Kidney epithelial cell (primary cell): ENCODE measurements at regions not wholly inside any gene's neighbourhood (a gene's known extent, or its start where the extent isn't known, plus 50 kb on each side); places are given as distances from the start of the nearest gene placed in this dataset.

ENCODE experiments used
- DNase-seq: peaks from one replicate; pipeline ENCODE4 v3.0.0-alpha.2; 2010; ENCODE audit warnings: low read depth
- H3K27me3 ChIP-seq: 2 replicates; pipeline ENCODE4 v1.6.0; 2011; ENCODE audit warnings: low read length; ENCODE audit not compliant: control insufficient read depth, insufficient read depth
- H3K36me3 ChIP-seq: 2 replicates; pipeline ENCODE4 v1.5.1; 2011; ENCODE audit warnings: low read length; ENCODE audit not compliant: control insufficient read depth, insufficient read depth
- H3K4me3 ChIP-seq: 2 replicates; pipeline ENCODE4 v1.5.1; 2011; ENCODE audit warnings: low read depth, mild to moderate bottlenecking, control low read depth, low read length
- CTCF ChIP-seq: IDR thresholded peaks from 2 replicates; pipeline ENCODE4 v1.5.1; 2011; ENCODE audit warnings: mild to moderate bottlenecking, moderate library complexity, low read length, control low read depth, inconsistent platforms; ENCODE audit not compliant: insufficient read depth, poor library complexity, severe bottlenecking

DNA sequence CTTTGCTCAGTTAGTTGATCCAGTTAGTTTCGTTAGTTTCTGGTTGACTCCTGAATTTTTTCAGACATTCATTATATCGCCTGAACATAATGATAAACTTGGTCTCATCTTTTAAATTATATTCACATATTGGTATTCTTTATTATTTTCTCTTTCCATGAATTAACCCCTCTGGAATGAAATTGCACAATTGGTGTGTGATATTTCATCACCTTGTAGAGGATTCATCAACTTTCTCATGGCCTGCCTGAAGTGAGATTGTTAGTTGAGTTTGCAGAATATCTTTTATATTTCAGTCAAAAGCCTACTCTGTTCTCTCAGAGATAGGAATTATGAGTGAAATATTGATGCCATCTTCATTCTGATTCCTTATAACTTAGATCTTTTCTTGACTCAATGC, 1160.6 kb upstream of the AGA start:
- no peak overlapping the region for H3K4me3 ChIP-seq

DNA sequence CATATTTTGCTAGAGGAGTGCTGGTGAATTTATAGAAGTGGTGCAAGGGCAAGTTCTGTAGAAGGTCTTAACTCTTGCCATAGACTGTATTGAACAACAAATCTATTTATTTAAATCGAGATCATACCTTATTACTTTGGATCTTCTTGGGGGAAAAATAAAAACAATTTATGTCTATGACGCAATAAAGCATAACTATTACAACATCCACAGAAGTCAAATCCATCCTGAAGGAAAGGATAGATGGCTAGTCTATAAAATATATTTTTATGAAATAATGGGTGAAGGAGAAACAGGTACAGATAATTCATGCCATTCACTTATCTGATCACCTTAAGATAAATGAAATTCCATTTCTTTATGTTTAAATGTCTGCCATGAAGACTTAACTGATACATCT, 1168.8 kb upstream of the AGA start:
- no peak for DNase-seq
- no peak for TF ChIP-seq CTCF
- no peak overlapping the region for H3K4me3 ChIP-seq

More for the DNA sequence above, 1160.6 kb upstream of the AGA start:
- no peak for DNase-seq
- no peak for TF ChIP-seq CTCF
- Histone ChIP-seq H3K36me3 (no peaks in the 10 kb centered on the region), H3K27me3 (no peaks in the 10 kb centered on the region)

GRCh38 chr4:178612733-178613132, 1170.5 kb upstream of the AGA start:
- no peaks in the 10 kb centered on the region for H3K36me3 ChIP-seq
- TF ChIP-seq CTCF = no peak
- H3K4me3 ChIP-seq = no peak overlapping the region
- DNase-seq = no peak
- no peaks in the 10 kb centered on the region for H3K27me3 ChIP-seq

More for the DNA sequence above, 1168.8 kb upstream of the AGA start:
- no peaks in the 10 kb centered on the region for H3K27me3 ChIP-seq
- H3K36me3 ChIP-seq = no peaks in the 10 kb centered on the region

DNA sequence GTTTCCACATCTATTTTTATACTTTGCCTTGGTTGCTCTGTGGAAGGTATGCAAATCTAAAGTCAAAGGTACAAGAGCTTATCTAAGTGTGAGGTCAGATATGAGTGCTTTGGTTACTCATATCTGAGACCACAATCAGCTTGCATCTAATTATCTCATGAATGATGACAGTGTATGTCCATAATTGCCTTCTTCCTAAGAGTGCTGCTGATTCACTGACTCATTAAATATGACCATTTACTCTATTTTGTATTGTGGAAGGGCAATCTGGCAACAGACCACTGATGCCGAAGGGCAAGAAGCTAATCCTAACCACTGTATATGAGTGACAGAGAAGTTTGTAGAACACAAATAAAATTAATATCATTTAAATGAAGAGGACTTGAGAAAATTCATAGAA, 1190.2 kb upstream of the AGA start:
- no peaks in the 10 kb centered on the region for H3K27me3 ChIP-seq
- H3K4me3 ChIP-seq = no peak overlapping the region
- TF ChIP-seq CTCF = no peak
- H3K36me3 ChIP-seq = no peaks in the 10 kb centered on the region
- DNase-seq = no peak

DNA sequence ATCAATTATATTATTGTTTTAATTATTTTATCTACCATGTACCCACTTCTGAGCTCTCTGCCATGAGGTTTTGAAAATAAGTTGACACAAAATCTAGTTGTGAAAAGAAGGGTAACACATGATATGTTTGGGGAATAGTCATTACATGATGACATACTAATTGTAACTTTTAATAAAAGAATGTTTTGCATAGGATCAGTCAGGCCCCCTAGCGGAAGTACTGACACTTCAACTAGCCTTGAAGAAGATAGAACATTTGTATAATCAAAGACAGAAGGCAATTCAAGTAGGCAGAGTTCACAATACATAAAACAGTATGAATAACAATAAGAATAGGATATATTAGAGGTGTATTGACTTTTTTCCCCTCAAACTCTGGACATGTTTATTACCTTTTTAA, 1191.0 kb upstream of the AGA start:
- H3K27me3 ChIP-seq = no peaks in the 10 kb centered on the region
- no peak for DNase-seq
- no peak overlapping the region for H3K4me3 ChIP-seq
- H3K36me3 ChIP-seq = no peaks in the 10 kb centered on the region
- TF ChIP-seq CTCF = no peak

GRCh38 chr4:178664621-178665020, 1222.4 kb upstream of the AGA start:
- H3K27me3 ChIP-seq = no peaks in the 10 kb centered on the region
- DNase-seq = no peak
- TF ChIP-seq CTCF = no peak

More at GRCh38 chr4:178664621-178665020, 1222.4 kb upstream of the AGA start:
- no peaks in the 10 kb centered on the region for H3K36me3 ChIP-seq
- H3K4me3 ChIP-seq = no peak overlapping the region
